RWPE2 (cell line): ENCODE measurements at regions not wholly inside any gene's neighbourhood (a gene's known extent, or its start where the extent isn't known, plus 50 kb on each side); places are given as distances from the start of the nearest gene placed in this dataset.

Experiments used
- ATAC-seq: fragments of 200-7000 bp; cut with Tn5 transposase; 3 replicates; pipeline ENCODE4 v1.9.1; 2021; ENCODE audit warnings: low read depth
- DNase-seq: peaks from one replicate; pipeline ENCODE4 v3.0.0-alpha.2; 2020; ENCODE audit warnings: low spot score
- H3K27ac ChIP-seq: fragments of 450-650 bp; 2 replicates; pipeline ENCODE4 v1.5.1; 2017; ENCODE audit warnings: mild to moderate bottlenecking; ENCODE audit not compliant: poor library complexity, severe bottlenecking
- H3K27me3 ChIP-seq: fragments of 250-450 bp; sonication (Bioruptor Pico); 2 replicates; pipeline ENCODE4 v1.5.1; 2021; ENCODE audit warnings: mild to moderate bottlenecking, moderate library complexity; ENCODE audit not compliant: insufficient read depth, poor library complexity, severe bottlenecking
- H3K36me3 ChIP-seq: fragments of 250-450 bp; sonication (Bioruptor Pico); 2 replicates; pipeline ENCODE4 v1.5.1; 2020; ENCODE audit warnings: low read depth, mild to moderate bottlenecking, moderate library complexity
- H3K4me1 ChIP-seq: fragments of 250-450 bp; sonication (Bioruptor Pico); 2 replicates; pipeline ENCODE4 v1.5.1; 2021; ENCODE audit warnings: mild to moderate bottlenecking, moderate library complexity; ENCODE audit not compliant: insufficient read depth, poor library complexity, severe bottlenecking
- H3K4me3 ChIP-seq: fragments of 250-450 bp; sonication (Bioruptor Pico); 2 replicates; pipeline ENCODE4 v1.5.1; 2021; ENCODE audit warnings: mild to moderate bottlenecking, moderate library complexity; ENCODE audit not compliant: severe bottlenecking
- H3K9me3 ChIP-seq: fragments of 250-450 bp; sonication (Bioruptor Pico); 2 replicates; pipeline ENCODE4 v1.5.1; 2021; ENCODE audit warnings: mild to moderate bottlenecking, moderate library complexity; ENCODE audit not compliant: severe bottlenecking
- CTCF ChIP-seq: fragments of 450-650 bp; IDR thresholded peaks from one replicate; pipeline ENCODE4 v1.5.1; 2017; ENCODE audit warnings: mild to moderate bottlenecking, moderate library complexity; ENCODE audit not compliant: poor library complexity, severe bottlenecking

DNA sequence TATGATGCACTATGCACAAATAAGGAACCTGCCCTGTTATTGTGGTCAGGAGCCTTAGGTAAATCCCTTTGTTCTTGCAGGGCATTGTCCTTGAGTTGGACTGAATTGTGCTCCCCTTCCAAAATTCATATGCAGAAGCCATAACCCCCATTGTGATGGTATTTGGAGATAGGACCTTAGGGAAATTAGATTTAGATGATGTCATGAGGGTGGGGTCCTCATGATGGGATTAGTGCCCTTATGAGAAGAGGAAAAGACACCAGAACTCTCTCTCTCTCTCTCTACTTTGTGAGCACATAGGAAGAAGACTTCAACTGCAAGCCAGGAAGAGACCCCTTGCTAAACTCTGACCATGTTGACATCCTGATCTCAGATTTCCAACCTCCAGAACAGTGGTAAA, 268.0 kb downstream of the LRFN2 start:
- ATAC-seq = no peak
- no peaks in the 10 kb centered on the region for H3K9me3 ChIP-seq
- no peaks in the 10 kb centered on the region for H3K27me3 ChIP-seq
- no peak overlapping the region for H3K4me3 ChIP-seq
- H3K4me1 ChIP-seq = no peaks in the 10 kb centered on the region
- no peaks in the 10 kb centered on the region for H3K36me3 ChIP-seq
- no peak for DNase-seq
- H3K27ac ChIP-seq = no peak overlapping the region
- TF ChIP-seq CTCF = no peak

- H3K27me3 ChIP-seq = no peaks in the 10 kb centered on the region
- H3K4me1 ChIP-seq = no peaks in the 10 kb centered on the region
- no peaks in the 10 kb centered on the region for H3K9me3 ChIP-seq
- no peak for DNase-seq
- ATAC-seq = no peak
- H3K4me3 ChIP-seq = no peak overlapping the region
- no peaks in the 10 kb centered on the region for H3K36me3 ChIP-seq
- H3K27ac ChIP-seq = no peak overlapping the region
- TF ChIP-seq CTCF = no peak
Measured at GRCh38 chr6:40315060-40315459, 272.1 kb downstream of the LRFN2 start.

- Histone ChIP-seq H3K27me3 (no peaks in the 10 kb centered on the region), H3K4me3 (no peak overlapping the region), H3K4me1 (no peaks in the 10 kb centered on the region), H3K36me3 (no peaks in the 10 kb centered on the region), H3K27ac (no peak overlapping the region), H3K9me3 (no peaks in the 10 kb centered on the region)
- no peak for DNase-seq
- no peak for TF ChIP-seq CTCF
- no peak for ATAC-seq
Measured at GRCh38 chr6:40313582-40313981, 273.6 kb downstream of the LRFN2 start.

- no peak for DNase-seq
- Histone ChIP-seq H3K27me3 (peaks cover 6% of the 10 kb centered on the region), H3K4me3 (no peak overlapping the region), H3K9me3 (no peaks in the 10 kb centered on the region), H3K4me1 (no peaks in the 10 kb centered on the region), H3K27ac (no peak overlapping the region), H3K36me3 (no peaks in the 10 kb centered on the region)
- no peak for ATAC-seq
- no peak for TF ChIP-seq CTCF
Measured at GRCh38 chr6:40312213-40313015, 274.8 kb downstream of the LRFN2 start.

DNA sequence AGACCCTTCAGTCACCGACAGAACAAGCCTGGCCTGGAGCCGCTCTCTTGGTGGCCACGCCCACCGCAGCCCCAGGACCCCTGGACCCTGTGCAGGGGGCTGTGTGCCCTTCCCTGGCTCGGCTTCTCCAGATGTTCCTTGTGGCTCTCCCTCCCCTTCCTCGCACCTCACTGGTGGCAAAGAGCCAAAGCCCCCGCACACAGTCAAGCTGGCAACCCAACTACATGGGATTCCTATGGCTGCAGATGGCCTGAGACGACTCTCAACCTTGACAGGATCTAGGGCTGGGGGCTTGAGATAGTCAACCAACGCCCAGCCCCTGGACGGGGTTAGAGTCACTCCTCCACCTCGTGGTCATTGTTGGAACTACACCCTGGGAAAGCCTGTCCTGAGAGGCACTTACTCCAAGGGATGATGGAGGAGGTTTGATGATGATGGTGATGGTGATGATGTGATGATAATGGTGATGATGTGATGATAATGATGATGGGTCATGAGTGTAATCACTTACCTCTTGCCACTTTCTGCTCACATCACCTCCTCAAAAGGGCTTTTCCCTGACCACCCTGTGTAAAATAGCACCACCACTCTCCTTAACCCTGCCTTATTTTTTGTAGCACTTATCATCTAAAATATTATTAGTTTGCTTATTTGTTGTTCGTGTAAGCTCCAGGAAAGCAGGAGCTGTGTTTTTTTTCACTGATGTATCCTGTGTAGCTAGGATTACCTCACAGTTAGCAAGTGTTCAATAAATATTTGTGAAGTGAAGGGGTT, 278.4 kb downstream of the LRFN2 start:
- no peaks in the 10 kb centered on the region for H3K9me3 ChIP-seq
- DNase-seq (no peak), ATAC-seq (peak; percentile 54; the same call in 2 of the 3 replicates)
- no peak overlapping the region for H3K4me3 ChIP-seq
- H3K4me1 ChIP-seq = no peaks in the 10 kb centered on the region
- H3K27ac ChIP-seq = no peak overlapping the region
- H3K27me3 ChIP-seq = peaks cover 6% of the 10 kb centered on the region
- no peaks in the 10 kb centered on the region for H3K36me3 ChIP-seq
- peak; percentile 75 for TF ChIP-seq CTCF
